ENCODE measurements at regions not wholly inside any gene's neighbourhood (a gene's known extent, or its start where the extent isn't known, plus 50 kb on each side); places are given as distances from the start of the nearest gene placed in this dataset.

GRCh38 chr2:139925903-139926302 lies 1145.7 kb upstream of the NXPH2 start:
- DNase-seq: no peak

DNA sequence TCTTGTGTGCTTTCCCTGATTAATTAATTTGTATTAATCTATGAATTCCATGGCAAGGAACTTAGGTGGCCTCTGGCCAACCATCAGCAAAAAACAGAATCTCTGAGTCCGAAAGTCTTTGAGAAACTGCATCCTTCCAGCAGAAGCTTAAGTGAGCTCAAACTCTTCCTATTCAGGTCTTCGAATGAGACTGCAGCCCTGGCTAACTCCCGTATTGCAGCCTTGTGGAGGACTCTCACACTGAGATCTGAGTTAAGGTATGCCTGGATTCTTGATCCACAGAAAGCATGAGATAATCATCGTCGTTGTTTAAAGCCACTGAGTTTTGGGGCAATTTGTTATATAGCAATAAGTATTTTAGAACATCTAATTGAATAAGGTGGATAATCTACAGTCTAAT lies 1143.9 kb upstream of the NXPH2 start:
- no peak for DNase-seq

- DNase-seq: no peak
Measured at GRCh38 chr2:139918982-139919381, 1138.8 kb upstream of the NXPH2 start.

GRCh38 chr2:139917690-139918384 lies 1137.6 kb upstream of the NXPH2 start:
- DNase-seq: no peak

GRCh38 chr2:139916822-139917221 lies 1136.6 kb upstream of the NXPH2 start:
- no peak for DNase-seq

DNA sequence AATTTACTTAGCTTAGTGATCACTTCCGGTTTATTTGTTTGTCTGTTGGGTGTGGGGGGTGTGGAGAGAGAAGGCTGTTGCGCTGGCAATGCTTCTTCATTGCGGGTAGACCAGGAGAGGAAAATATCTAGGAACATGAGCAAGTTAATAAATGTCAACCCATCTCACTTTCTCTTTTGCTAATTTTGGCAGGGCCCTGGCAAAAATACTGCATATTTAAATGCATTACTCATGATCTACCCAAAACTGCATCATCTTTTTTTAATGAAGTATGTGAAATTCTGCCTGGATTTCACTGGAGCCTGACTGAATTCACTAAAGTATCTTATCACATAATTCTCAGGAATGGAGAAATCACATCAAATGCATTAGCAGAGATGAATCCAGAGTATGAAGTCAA lies 1131.0 kb upstream of the NXPH2 start:
- no peak for DNase-seq

- no peak for DNase-seq
Measured at GRCh38 chr2:139909136-139909535, 1128.9 kb upstream of the NXPH2 start.

DNA sequence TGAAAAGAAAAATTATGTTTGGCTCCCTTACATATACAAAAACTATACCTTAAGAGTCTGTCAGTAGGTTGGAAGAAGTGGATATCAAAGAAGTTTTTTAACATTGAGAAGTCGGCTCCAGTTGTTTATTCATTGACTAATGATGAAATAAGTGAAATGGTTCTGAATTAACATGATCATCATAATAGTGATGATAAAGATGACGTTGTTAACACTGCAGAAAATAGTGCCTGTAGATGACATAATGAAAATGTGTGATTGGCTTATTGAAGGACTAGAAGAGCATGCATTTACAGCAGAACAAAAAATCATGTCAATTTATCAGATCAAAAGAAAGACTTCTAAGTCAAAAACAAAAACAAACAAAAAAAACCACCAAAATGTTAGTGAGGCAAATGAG lies 1125.4 kb upstream of the NXPH2 start:
- no peak for DNase-seq

DNA sequence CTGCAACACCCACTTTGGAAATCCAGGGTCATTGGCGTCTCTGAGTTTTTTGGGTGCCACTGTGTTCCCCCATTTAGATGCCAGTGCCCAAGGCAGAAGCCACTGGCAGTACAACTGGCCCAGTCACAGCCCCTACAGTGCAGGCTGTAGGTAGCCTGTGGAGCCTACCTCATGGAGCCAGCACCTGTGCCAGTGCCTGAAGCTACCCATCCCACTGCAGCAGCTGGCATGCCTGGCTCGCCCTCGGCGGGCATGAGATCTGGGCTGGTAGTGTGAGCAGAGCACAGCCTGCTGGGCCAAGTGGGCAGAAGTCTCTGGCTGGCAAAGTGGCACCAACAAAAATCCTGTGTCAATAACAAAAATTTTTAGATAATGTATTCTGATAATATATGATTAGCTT lies 1111.4 kb upstream of the NXPH2 start:
- no peak for DNase-seq

- no peak for DNase-seq
Measured at GRCh38 chr2:139885921-139886498, 1105.8 kb upstream of the NXPH2 start.

- no peak for DNase-seq
Measured at GRCh38 chr2:139876964-139877363, 1096.8 kb upstream of the NXPH2 start.

DNA sequence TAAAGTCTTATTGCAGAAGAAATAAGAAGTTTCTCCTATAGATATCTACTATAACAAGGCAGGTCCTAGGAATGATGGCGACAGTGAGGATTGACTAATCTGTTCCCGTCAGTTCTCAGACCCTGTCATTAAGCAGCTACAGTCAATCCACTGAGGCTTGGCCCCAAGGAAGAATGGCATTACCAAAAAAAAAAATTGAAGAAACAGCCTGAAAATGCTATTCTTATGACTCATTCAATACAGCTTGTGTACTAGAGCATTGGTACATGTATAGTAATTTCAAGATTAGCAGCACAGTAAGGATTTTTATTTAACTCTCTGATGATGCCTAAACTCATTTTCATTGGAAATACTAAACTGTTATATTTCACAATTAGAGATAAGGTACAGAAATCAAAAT lies 1096.1 kb upstream of the NXPH2 start:
- no peak for DNase-seq

DNA sequence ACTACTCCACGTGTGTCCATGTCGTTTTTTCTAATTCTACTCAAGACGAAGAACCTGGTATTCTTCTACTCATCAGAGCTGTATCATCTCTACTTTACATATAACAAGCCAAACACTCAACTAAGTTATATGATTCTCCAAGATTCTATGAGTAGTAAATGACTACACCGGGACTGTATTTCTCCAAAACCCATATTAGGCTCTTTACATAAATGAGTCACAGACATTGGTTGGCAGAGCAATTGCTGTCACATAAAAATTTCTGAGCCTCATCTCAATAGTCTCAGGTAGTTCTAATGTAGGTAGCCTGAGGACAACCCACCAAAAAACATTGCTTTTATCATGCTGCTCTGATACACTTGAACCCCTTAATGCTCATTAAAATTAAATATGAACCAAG lies 1092.3 kb upstream of the NXPH2 start:
- no peak for DNase-seq

- no peak for DNase-seq
Measured at GRCh38 chr2:139872032-139872431, 1091.8 kb upstream of the NXPH2 start.

GRCh38 chr2:139867601-139868226 lies 1087.5 kb upstream of the NXPH2 start:
- DNase-seq: no peak

DNA sequence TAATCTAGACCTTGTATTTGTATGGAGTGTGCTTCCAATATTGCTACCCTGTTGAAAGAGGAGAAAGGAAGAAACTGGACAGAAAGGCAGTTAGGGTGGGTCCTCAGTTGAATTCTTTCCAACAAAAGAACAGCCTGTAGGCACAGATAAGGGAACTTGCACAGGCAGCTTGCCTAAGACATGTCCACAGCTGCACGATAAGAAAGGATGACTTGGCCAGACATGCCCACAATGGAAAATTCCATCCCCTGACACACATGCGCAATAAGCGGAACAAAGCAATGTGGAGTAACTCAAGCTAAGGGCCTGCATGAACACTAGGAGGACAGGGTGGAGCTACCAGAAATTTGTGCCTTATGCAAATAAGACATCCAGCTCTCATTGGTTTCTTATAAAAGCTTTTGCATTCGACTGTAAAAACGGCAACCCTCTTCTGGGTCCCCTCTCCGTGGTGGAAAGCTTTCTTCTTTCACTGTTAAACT lies 1084.7 kb upstream of the NXPH2 start:
- no peak for DNase-seq

DNA sequence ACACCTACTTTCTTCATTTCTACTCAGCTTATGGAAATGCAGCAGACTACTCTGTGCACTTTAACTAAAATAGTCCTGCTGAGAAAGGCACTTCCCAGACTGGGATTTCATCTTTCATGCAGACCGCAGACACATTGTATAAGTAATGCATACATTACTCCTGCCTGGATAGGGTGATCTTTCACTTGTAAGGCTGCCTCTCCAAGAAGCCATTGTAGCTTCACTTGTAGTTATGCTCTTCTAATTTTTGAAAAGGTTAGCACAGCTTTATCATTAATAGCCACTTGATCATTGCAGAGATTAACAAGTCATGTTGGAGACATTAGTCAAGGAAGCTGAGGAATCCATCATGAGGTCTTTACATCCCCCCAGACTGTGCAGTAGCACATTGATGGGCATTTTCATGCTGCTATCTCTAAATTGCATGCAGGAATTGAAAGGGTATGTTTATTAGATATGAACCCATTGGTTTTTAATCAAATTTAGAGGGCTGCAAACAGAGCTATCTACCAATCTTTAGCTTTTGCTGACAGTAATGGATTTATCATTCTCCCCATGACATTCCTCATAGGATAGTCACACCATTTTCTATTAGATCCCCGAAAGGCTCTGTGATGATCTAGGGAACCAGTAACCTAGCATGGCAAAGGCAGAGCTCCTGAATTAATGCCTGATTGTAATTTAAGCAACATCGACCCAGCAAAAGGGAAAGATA lies 1074.7 kb upstream of the NXPH2 start:
- no peak for DNase-seq

GRCh38 chr2:139850254-139850890 lies 1070.2 kb upstream of the NXPH2 start:
- no peak for DNase-seq

- DNase-seq: no peak
Measured at GRCh38 chr2:139836769-139837168, 1056.6 kb upstream of the NXPH2 start.

GRCh38 chr2:139835101-139835500 lies 1054.9 kb upstream of the NXPH2 start:
- DNase-seq: no peak

- no peak for DNase-seq
Measured at GRCh38 chr2:139828011-139828410, 1047.8 kb upstream of the NXPH2 start.

GRCh38 chr2:139825726-139826125 lies 1045.5 kb upstream of the NXPH2 start:
- DNase-seq: no peak

GRCh38 chr2:139819273-139819796 lies 1039.1 kb upstream of the NXPH2 start:
- DNase-seq: no peak

All from NCI-H1105 (cell line).